ENCODE measurements at regions not wholly inside any gene's neighbourhood (a gene's known extent, or its start where the extent isn't known, plus 50 kb on each side); places are given as distances from the start of the nearest gene placed in this dataset.

DNA sequence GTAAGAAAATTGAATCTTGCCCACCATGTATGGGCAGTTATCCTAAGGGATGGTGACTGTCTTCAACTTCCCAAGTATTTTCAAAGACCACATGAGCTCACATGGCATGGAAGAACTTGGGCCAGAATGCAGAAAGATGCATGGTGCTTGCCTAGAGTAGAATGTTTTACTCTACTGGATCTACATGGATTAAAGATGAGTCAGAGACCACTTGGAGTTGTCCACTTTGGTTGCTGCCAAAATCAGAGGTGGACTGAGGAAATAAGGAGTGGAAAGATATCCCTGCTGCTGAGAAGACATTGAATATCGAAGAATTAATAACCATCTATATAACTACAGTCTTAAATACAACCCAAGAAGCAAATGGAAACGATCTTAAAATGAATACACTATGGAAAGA lies 498.1 kb downstream of the NLGN4X start:
- Histone ChIP-seq H3K27me3 (ENCODE audit: control insufficient read depth, insufficient read depth, low read length) (no peaks in the 10 kb centered on the region), H3K4me3 (ENCODE audit: low read depth, low read length) (no peak overlapping the region), H3K36me3 (ENCODE audit: control insufficient read depth, insufficient read depth, low read length) (no peaks in the 10 kb centered on the region)
- no peak for DNase-seq (ENCODE audit: low read depth)
- TF ChIP-seq, protein P1, sequence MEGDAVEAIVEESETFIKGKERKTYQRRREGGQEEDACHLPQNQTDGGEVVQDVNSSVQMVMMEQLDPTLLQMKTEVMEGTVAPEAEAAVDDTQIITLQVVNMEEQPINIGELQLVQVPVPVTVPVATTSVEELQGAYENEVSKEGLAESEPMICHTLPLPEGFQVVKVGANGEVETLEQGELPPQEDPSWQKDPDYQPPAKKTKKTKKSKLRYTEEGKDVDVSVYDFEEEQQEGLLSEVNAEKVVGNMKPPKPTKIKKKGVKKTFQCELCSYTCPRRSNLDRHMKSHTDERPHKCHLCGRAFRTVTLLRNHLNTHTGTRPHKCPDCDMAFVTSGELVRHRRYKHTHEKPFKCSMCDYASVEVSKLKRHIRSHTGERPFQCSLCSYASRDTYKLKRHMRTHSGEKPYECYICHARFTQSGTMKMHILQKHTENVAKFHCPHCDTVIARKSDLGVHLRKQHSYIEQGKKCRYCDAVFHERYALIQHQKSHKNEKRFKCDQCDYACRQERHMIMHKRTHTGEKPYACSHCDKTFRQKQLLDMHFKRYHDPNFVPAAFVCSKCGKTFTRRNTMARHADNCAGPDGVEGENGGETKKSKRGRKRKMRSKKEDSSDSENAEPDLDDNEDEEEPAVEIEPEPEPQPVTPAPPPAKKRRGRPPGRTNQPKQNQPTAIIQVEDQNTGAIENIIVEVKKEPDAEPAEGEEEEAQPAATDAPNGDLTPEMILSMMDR (IDR thresholded peaks at IDR 0.05; ENCODE audit: insufficient read depth, low read length, poor library complexity, severe bottlenecking) = no peak

DNA sequence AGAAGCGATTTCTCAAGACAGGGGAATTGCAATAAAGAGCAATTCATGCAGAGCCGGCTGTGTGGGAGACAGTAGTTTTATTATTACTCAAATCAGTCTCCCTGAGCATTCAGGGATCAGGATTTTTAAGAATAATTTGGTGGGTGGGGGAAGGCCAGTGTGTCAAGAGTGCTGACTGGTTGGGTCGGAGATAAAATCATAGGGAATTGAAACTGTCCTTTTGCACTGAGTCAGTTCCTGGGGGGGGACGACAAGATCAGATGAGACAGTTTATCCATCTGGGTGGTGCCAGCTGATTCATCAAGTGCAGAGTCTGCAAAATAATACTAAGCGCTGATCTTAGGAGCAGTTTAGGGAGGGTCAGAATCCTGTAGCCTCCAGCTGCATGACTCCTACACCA lies 502.4 kb downstream of the NLGN4X start:
- Histone ChIP-seq H3K27me3 (ENCODE audit: control insufficient read depth, insufficient read depth, low read length) (no peaks in the 10 kb centered on the region), H3K36me3 (ENCODE audit: control insufficient read depth, insufficient read depth, low read length) (no peaks in the 10 kb centered on the region), H3K4me3 (ENCODE audit: low read depth, low read length) (no peak overlapping the region)
- DNase-seq (ENCODE audit: low read depth) = no peak
- TF ChIP-seq, protein P1 (IDR thresholded peaks at IDR 0.05; ENCODE audit: insufficient read depth, low read length, poor library complexity, severe bottlenecking) = no peak

DNA sequence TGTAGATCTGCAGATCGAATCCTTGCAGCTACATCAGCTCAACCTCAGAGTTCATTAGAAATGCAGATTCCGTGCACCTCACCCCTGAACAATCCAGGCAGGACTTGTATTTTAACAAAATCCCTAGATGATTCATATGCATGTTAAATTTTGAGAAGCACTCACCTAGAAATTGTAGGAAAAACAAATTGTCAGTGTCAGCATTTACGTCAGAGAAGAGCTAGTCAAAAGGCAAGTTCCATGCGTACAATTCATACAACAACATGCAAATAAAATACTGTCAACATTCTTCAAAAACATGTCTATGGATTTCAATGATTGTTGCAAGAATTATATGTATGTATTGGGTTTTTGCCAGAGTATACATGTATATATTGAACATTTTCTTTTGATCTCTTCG lies 504.5 kb downstream of the NLGN4X start:
- no peaks in the 10 kb centered on the region for H3K27me3 ChIP-seq (ENCODE audit: control insufficient read depth, insufficient read depth, low read length)
- DNase-seq (ENCODE audit: low read depth) = no peak
- TF ChIP-seq, protein P1 (IDR thresholded peaks at IDR 0.05; ENCODE audit: insufficient read depth, low read length, poor library complexity, severe bottlenecking) = no peak
- H3K36me3 ChIP-seq (ENCODE audit: control insufficient read depth, insufficient read depth, low read length) = no peaks in the 10 kb centered on the region
- H3K4me3 ChIP-seq (ENCODE audit: low read depth, low read length) = no peak overlapping the region

DNA sequence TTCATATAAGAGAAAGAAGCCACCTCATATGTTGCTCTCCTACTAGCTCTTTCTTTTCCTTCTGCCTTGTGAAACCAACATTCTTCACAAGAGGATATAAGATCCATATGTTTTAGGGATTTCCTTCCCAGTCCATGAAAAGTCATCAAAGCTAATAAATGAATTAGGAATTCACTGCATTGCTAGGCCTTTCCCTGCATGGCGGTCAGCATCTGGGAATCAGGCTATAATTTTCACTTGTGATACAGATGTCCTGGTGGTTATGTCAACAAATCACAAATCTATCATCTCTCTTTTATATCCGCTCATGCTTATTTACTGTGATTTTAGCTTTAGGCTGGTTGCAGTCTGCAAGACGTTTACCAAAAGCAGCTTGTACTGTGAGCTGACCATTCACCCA lies 510.0 kb downstream of the NLGN4X start:
- no peak overlapping the region for H3K4me3 ChIP-seq (ENCODE audit: low read depth, low read length)
- TF ChIP-seq, protein P1 (IDR thresholded peaks at IDR 0.05; ENCODE audit: insufficient read depth, low read length, poor library complexity, severe bottlenecking) = no peak
- H3K36me3 ChIP-seq (ENCODE audit: control insufficient read depth, insufficient read depth, low read length) = no peaks in the 10 kb centered on the region
- DNase-seq (ENCODE audit: low read depth) = no peak
- no peaks in the 10 kb centered on the region for H3K27me3 ChIP-seq (ENCODE audit: control insufficient read depth, insufficient read depth, low read length)

DNA sequence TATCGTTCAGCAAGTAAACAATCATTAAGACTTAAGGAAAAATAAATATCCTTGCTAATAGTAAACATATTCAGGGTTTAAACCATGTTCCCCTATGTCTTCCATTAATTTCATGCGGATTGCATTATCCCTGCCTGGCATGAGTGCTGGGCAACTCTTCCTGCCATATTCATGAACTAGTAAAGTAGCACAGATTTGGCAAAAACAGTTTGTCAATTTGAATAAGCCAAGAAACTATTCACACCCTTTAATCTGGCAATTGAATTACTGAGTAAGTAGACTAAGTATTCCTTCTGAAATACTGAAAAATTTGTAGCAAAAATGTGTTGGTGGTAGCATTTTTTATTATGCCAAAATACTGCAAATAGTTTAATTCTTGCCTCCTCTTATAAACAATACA lies 512.0 kb downstream of the NLGN4X start:
- Histone ChIP-seq H3K4me3 (ENCODE audit: low read depth, low read length) (no peak overlapping the region), H3K36me3 (ENCODE audit: control insufficient read depth, insufficient read depth, low read length) (no peaks in the 10 kb centered on the region), H3K27me3 (ENCODE audit: control insufficient read depth, insufficient read depth, low read length) (no peaks in the 10 kb centered on the region)
- TF ChIP-seq, protein P1 (IDR thresholded peaks at IDR 0.05; ENCODE audit: insufficient read depth, low read length, poor library complexity, severe bottlenecking) = no peak
- no peak for DNase-seq (ENCODE audit: low read depth)

DNA sequence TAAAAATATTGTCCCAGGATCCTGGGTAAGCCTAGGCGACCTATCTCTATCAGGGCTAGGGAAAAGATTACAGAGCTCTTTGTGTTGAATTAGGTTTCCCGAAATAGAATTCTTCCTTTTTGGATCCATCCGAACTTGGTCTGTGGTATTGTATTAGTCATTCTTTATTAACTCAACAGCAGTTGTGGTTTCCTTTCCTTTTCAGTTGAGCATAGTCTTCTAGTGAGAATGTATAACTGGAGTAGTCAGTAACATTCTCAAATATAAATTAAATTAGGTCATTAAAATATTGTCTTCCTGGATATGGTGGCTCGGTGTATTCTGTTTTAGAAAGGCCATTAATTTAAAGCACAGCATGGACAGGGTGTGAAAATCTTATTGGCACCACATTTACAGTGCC lies 520.4 kb downstream of the NLGN4X start:
- no peak overlapping the region for H3K4me3 ChIP-seq (ENCODE audit: low read depth, low read length)
- TF ChIP-seq, protein P1 (IDR thresholded peaks at IDR 0.05; ENCODE audit: insufficient read depth, low read length, poor library complexity, severe bottlenecking) = no peak
- no peak for DNase-seq (ENCODE audit: low read depth)
- no peaks in the 10 kb centered on the region for H3K27me3 ChIP-seq (ENCODE audit: control insufficient read depth, insufficient read depth, low read length)
- H3K36me3 ChIP-seq (ENCODE audit: control insufficient read depth, insufficient read depth, low read length) = no peaks in the 10 kb centered on the region

Measured in kidney epithelial cell (primary cell).